GM23248 (cell line): ENCODE measurements at regions not wholly inside any gene's neighbourhood (a gene's known extent, or its start where the extent isn't known, plus 50 kb on each side); places are given as distances from the start of the nearest gene placed in this dataset.

Source experiments
- DNase-seq: peaks from one replicate; pipeline ENCODE4 v3.0.0-alpha.2; 2015
- H2AFZ ChIP-seq: fragments of 200-600 bp; sonication (generic); 2 replicates; pipeline ENCODE4 v1.6.1; 2016; ENCODE audit warnings: antibody characterized with exemption
- H3F3A ChIP-seq: fragments of 200-600 bp; sonication (generic); 2 replicates; pipeline ENCODE4 v1.6.1; 2016; ENCODE audit warnings: mild to moderate bottlenecking, antibody characterized with exemption, mixed run types; ENCODE audit not compliant: insufficient read depth
- H3K27ac ChIP-seq: fragments of 200-600 bp; sonication (generic); 2 replicates; pipeline ENCODE4 v1.5.1; 2016; ENCODE audit warnings: mild to moderate bottlenecking
- H3K27me3 ChIP-seq: fragments of 200-600 bp; sonication (generic); replicated peaks from 2 replicates; pipeline ENCODE4 v1.6.1; 2016; ENCODE audit warnings: mild to moderate bottlenecking; ENCODE audit not compliant: insufficient read depth
- H3K36me3 ChIP-seq: fragments of 200-600 bp; sonication (generic); 2 replicates; pipeline ENCODE4 v1.6.1; 2016; ENCODE audit warnings: low read depth, mild to moderate bottlenecking
- H3K4me1 ChIP-seq: fragments of 200-600 bp; sonication (generic); 2 replicates; pipeline ENCODE4 v1.6.1; 2016; ENCODE audit warnings: mild to moderate bottlenecking; ENCODE audit not compliant: insufficient read depth
- H3K4me2 ChIP-seq: fragments of 200-600 bp; sonication (generic); one replicate; pipeline ENCODE4 v1.6.1; 2016; ENCODE audit warnings: mild to moderate bottlenecking; ENCODE audit not compliant: unreplicated experiment
- H3K4me3 ChIP-seq: fragments of 200-600 bp; sonication (generic); 2 replicates; pipeline ENCODE4 v1.5.1; 2016; ENCODE audit warnings: mild to moderate bottlenecking
- H3K79me2 ChIP-seq: fragments of 200-600 bp; sonication (generic); 2 replicates; pipeline ENCODE4 v1.6.1; 2016; ENCODE audit warnings: mild to moderate bottlenecking; ENCODE audit not compliant: insufficient read depth
- H3K9ac ChIP-seq: fragments of 200-600 bp; sonication (generic); 2 replicates; pipeline ENCODE4 v1.6.1; 2016; ENCODE audit warnings: mild to moderate bottlenecking
- H3K9me2 ChIP-seq: fragments of 200-600 bp; sonication (generic); 2 replicates; pipeline ENCODE4 v1.6.1; 2016; ENCODE audit warnings: mixed run types, mild to moderate bottlenecking, moderate library complexity; ENCODE audit not compliant: insufficient read depth
- H3K9me3 ChIP-seq: fragments of 200-600 bp; sonication (generic); one replicate; pipeline ENCODE4 v1.6.1; 2017; ENCODE audit warnings: low read depth
- H4K20me1 ChIP-seq: fragments of 200-600 bp; sonication (generic); 2 replicates; pipeline ENCODE4 v1.6.0; 2016; ENCODE audit not compliant: insufficient read depth
- EZH2 ChIP-seq: fragments of 200-600 bp; sonication (generic); IDR thresholded peaks from 2 replicates; pipeline ENCODE4 v1.6.1; 2018; ENCODE audit warnings: antibody characterized with exemption, mild to moderate bottlenecking; ENCODE audit not compliant: insufficient read depth, poor library complexity, severe bottlenecking
- EZH2phosphoT487 ChIP-seq: fragments of 200-600 bp; sonication (generic); IDR thresholded peaks from 2 replicates; pipeline ENCODE4 v1.6.1; 2018; ENCODE audit warnings: antibody characterized with exemption, moderate library complexity, mild to moderate bottlenecking, low read depth; ENCODE audit not compliant: insufficient read depth
- WGBS, 2 experiments: methylation state at CpG; one replicate each; pipeline ENCODE4 v1.1.6; 2015 to 2017; ENCODE audit warnings: low lambda C conversion rate in 2 of 2, low coverage in 1 of 2; ENCODE audit errors: missing lambda C conversion rate in 2 of 2; 5-methylcytosine and 5-hydroxymethylcytosine counted together
- in situ Hi-C: fragments of 300-500 bp; cut with MboI; formaldehyde crosslinking; loops from 2 replicates; pipeline ENCODE4 v1.15.0; 2020

DNA sequence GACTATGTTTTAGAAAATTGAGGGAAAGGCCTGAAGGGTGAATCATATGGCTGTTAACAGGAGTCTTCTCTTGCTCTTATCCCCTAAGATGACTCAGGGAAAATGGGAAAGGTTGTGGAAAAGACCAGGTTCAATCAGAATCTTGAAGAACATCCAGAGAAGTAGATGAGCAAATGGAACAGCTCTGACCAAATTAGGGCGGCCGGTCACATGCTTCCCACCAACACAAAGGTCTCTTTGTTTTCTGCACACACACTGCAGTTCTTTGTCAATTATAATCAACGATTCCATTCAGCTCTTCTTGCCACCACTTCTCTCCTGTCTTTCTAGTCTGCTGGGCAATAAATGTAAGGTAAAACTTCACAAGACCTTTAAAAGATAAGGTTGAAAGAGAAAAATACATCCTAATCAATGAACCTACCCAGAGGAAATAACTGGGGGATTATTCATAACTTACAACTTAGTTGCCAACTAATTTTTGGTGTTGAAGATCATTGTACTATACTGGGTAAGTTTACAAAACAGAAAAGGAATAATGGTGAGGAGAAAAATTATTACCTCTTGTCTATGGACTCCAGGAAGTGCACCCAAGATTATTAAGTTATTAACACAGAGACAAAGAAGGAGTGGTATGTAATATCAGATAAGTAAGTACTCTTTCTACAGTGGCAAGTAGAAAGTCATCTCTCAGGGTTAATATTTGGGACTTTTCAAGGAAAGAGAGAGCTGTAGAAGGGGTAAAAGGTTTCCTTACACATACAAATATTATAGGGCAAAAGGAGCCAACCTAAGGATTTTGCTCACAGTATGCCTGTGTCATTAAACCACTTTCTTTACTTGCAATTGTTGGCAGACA lies 441.9 kb upstream of the PIK3R1 start:
- Histone ChIP-seq H3K9me2 (no peaks in the 10 kb centered on the region; the same call in 1 of the 2 replicates), H3K9ac (no peak overlapping the region), H3K36me3 (no peaks in the 10 kb centered on the region), H2AFZ (peak overlapping the region; percentile 19; the same call in 1 of the 2 replicates), H3K27me3 (no peaks in the 10 kb centered on the region), H3K4me2 (peak overlapping the region; percentile 55), H3K4me1 (peaks cover 26% of the 10 kb centered on the region), H4K20me1 (no peaks in the 10 kb centered on the region), H3K4me3 (no peak overlapping the region), H3F3A (peaks cover 13% of the 10 kb centered on the region; the same call in 1 of the 2 replicates), H3K79me2 (no peaks in the 10 kb centered on the region), H3K9me3 (no peaks in the 10 kb centered on the region), H3K27ac (peak overlapping the region; percentile 41)
- 38 to 39% methylated on average over 3 of the region's 3 CpGs for WGBS, 2 experiments
- peak; percentile 72 for DNase-seq
- no peak for TF ChIP-seq EZH2phosphoT487
- no peak for TF ChIP-seq EZH2
- in situ Hi-C loops = no loop called here

DNA sequence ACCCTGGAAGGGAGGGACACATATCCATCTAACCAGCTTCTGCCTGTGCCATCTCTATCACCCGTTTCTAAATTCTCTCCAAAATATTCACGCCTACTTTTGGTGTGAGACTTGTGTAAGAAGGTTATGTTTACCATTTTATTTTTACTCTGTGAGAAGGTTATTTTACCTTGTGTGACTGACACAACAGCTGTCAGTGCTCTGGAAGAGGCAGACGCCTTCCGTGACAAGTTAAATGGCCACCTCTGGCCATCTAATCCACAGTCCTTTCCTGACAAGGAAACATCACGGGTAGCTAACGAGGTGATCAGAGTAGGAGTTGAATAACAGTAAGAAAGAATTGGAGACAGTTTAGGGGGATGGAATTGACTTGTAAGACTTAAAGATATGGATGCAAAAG lies 443.8 kb upstream of the PIK3R1 start:
- Histone ChIP-seq H4K20me1 (no peaks in the 10 kb centered on the region), H3K4me3 (no peak overlapping the region), H3K4me1 (peaks cover 26% of the 10 kb centered on the region), H3K79me2 (no peaks in the 10 kb centered on the region), H2AFZ (no peak overlapping the region), H3K27ac (no peak overlapping the region), H3K27me3 (no peaks in the 10 kb centered on the region), H3F3A (peaks cover 13% of the 10 kb centered on the region; the same call in 1 of the 2 replicates), H3K9me2 (no peaks in the 10 kb centered on the region; the same call in 1 of the 2 replicates), H3K9ac (no peak overlapping the region), H3K9me3 (no peaks in the 10 kb centered on the region), H3K36me3 (no peaks in the 10 kb centered on the region), H3K4me2 (no peak overlapping the region)
- no peak for TF ChIP-seq EZH2phosphoT487
- TF ChIP-seq EZH2 = no peak
- DNase-seq = no peak
- in situ Hi-C loops = no loop called here
- WGBS, 2 experiments = 92 to 95% methylated on average over 6 of the region's 6 CpGs

DNA sequence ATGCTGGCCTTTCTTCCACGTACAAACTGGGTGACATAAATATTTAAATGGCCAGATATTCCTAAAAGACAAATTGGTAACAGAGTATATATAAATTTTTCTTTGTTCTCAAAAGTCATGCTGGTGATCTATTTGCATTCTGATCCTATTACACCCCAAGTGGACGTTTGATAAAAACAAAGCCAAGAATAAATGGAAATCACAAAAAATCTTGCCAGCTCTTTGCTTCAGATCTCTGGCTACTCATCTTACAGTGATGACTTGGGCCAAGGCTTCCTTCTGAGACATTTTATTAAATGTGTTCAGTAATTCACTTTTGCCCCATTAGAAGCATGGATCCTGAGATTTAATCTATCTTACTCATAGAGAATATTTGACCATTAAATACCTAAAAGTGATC lies 444.3 kb upstream of the PIK3R1 start:
- H2AFZ ChIP-seq = no peak overlapping the region
- no peak overlapping the region for H3K27ac ChIP-seq
- H3K27me3 ChIP-seq = no peaks in the 10 kb centered on the region
- H4K20me1 ChIP-seq = no peaks in the 10 kb centered on the region
- no peak overlapping the region for H3K9ac ChIP-seq
- H3F3A ChIP-seq = peaks cover 13% of the 10 kb centered on the region; the same call in 1 of the 2 replicates
- peaks cover 26% of the 10 kb centered on the region for H3K4me1 ChIP-seq
- TF ChIP-seq EZH2 (no peak), EZH2phosphoT487 (no peak)
- H3K9me2 ChIP-seq = no peaks in the 10 kb centered on the region; the same call in 1 of the 2 replicates
- no peaks in the 10 kb centered on the region for H3K36me3 ChIP-seq
- WGBS, 2 experiments = 43 to 49% methylated on average over 2 of the region's 2 CpGs
- H3K9me3 ChIP-seq = no peaks in the 10 kb centered on the region
- H3K79me2 ChIP-seq = no peaks in the 10 kb centered on the region
- in situ Hi-C loops = no loop called here
- no peak overlapping the region for H3K4me2 ChIP-seq
- no peak overlapping the region for H3K4me3 ChIP-seq
- DNase-seq = no peak

DNA sequence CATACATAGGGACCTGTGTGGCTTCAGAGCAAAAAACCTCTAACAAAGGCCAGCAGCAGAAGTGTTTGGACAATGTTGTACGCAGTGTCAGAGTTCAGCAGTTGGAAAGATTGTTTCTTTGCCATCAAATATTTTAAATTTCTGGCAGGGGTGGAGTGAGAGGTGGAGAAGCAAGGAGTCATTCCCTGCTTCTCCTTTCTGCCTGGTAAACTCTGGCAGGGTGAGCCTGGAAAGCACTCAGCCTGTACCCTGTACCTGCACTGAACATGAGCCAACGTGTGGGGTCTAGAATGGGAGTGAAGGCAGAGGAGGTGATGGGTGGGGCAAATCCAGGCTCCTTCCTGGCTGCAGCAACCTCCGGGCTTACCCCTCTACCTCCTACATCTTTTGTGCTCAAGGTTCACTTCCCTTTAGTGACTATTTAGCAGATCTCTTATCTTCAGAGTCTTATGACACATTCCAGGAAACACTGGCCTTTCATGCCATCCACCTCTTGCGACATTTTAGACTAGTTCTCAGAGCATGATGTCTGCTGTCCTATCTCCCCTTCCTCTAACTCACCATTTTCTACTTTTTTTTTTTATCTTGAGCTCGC lies 445.0 kb upstream of the PIK3R1 start:
- Histone ChIP-seq H3K4me3 (no peak overlapping the region), H3K27me3 (no peaks in the 10 kb centered on the region), H3K9ac (no peak overlapping the region), H3K79me2 (no peaks in the 10 kb centered on the region), H3K9me2 (no peaks in the 10 kb centered on the region), H3F3A (peaks cover 13% of the 10 kb centered on the region; the same call in 1 of the 2 replicates), H3K4me2 (no peak overlapping the region), H3K27ac (no peak overlapping the region), H4K20me1 (no peaks in the 10 kb centered on the region), H3K36me3 (no peaks in the 10 kb centered on the region), H3K4me1 (peaks cover 26% of the 10 kb centered on the region), H3K9me3 (no peaks in the 10 kb centered on the region), H2AFZ (no peak overlapping the region)
- 88 to 89% methylated on average over 5 of the region's 5 CpGs for WGBS, 2 experiments
- in situ Hi-C loops = no loop called here
- no peak for TF ChIP-seq EZH2
- no peak for TF ChIP-seq EZH2phosphoT487
- DNase-seq = peak; percentile 10
